ENCODE measurements at regions not wholly inside any gene's neighbourhood (a gene's known extent, or its start where the extent isn't known, plus 50 kb on each side); places are given as distances from the start of the nearest gene placed in this dataset.

DNA sequence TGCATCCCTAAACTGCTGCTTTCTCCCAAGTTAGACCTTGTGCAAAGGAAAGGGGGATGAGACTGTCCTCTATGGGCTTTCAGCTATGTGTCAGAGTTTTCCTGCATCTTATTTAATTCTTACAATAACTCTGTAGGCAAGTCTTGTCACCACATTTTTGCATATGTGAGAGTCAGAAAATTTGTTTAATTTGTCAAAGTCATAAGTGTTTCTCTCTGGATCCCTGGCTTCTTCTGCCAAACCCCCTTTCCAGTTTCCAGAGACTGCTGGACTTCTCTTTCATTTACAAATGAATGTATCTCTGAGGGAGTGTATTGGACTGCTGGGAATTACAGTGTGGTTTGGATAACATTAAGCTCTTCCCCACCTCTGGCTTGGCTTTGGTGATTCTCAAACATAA, 877.6 kb upstream of the SEL1L start:
- Histone ChIP-seq H3K4me1 (no peaks in the 10 kb centered on the region), H3K27ac (no peak overlapping the region), H3K27me3 (no peaks in the 10 kb centered on the region), H3K9me3 (no peaks in the 10 kb centered on the region), H3K36me3 (no peaks in the 10 kb centered on the region), H3K4me3 (no peak overlapping the region)
- no peak for TF ChIP-seq EP300 (IDR thresholded peaks at IDR 0.05)
- TF ChIP-seq POLR2AphosphoS5 (IDR thresholded peaks at IDR 0.05) = no peak
- no peak for DNase-seq (ENCODE audit: low spot score in 2 of 2)

- no peaks in the 10 kb centered on the region for H3K4me1 ChIP-seq
- H3K36me3 ChIP-seq = no peaks in the 10 kb centered on the region
- H3K4me3 ChIP-seq = no peak overlapping the region
- H3K27ac ChIP-seq = no peak overlapping the region
- DNase-seq (ENCODE audit: low spot score in 2 of 2) = no peak
- no peaks in the 10 kb centered on the region for H3K27me3 ChIP-seq
- H3K9me3 ChIP-seq = no peaks in the 10 kb centered on the region
- WGBS = 92% methylated on average over 1 of the region's 1 CpG
- TF ChIP-seq, protein P1, sequence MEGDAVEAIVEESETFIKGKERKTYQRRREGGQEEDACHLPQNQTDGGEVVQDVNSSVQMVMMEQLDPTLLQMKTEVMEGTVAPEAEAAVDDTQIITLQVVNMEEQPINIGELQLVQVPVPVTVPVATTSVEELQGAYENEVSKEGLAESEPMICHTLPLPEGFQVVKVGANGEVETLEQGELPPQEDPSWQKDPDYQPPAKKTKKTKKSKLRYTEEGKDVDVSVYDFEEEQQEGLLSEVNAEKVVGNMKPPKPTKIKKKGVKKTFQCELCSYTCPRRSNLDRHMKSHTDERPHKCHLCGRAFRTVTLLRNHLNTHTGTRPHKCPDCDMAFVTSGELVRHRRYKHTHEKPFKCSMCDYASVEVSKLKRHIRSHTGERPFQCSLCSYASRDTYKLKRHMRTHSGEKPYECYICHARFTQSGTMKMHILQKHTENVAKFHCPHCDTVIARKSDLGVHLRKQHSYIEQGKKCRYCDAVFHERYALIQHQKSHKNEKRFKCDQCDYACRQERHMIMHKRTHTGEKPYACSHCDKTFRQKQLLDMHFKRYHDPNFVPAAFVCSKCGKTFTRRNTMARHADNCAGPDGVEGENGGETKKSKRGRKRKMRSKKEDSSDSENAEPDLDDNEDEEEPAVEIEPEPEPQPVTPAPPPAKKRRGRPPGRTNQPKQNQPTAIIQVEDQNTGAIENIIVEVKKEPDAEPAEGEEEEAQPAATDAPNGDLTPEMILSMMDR (IDR thresholded peaks at IDR 0.05) = no peak
- TF ChIP-seq EP300 (IDR thresholded peaks at IDR 0.05) = no peak
- no peak for TF ChIP-seq POLR2A (IDR thresholded peaks at IDR 0.05)
- no peak for TF ChIP-seq POLR2AphosphoS5 (IDR thresholded peaks at IDR 0.05)
These were observed 878.9 kb upstream of the SEL1L start for GRCh38 chr14:82412545-82412944.

- no peak for DNase-seq (ENCODE audit: low spot score in 2 of 2)
- no peaks in the 10 kb centered on the region for H3K4me1 ChIP-seq
- no peak for TF ChIP-seq POLR2AphosphoS5 (IDR thresholded peaks at IDR 0.05)
- TF ChIP-seq POLR2A (IDR thresholded peaks at IDR 0.05) = no peak
- no peak for TF ChIP-seq EP300 (IDR thresholded peaks at IDR 0.05)
- TF ChIP-seq, protein P1 (IDR thresholded peaks at IDR 0.05) = no peak
- no peak overlapping the region for H3K4me3 ChIP-seq
- no peaks in the 10 kb centered on the region for H3K9me3 ChIP-seq
- 73% methylated on average over 1 of the region's 1 CpG for WGBS
- no peaks in the 10 kb centered on the region for H3K27me3 ChIP-seq
- no peaks in the 10 kb centered on the region for H3K36me3 ChIP-seq
- H3K27ac ChIP-seq = no peak overlapping the region
These were observed 881.3 kb upstream of the SEL1L start for GRCh38 chr14:82414853-82415539.

DNA sequence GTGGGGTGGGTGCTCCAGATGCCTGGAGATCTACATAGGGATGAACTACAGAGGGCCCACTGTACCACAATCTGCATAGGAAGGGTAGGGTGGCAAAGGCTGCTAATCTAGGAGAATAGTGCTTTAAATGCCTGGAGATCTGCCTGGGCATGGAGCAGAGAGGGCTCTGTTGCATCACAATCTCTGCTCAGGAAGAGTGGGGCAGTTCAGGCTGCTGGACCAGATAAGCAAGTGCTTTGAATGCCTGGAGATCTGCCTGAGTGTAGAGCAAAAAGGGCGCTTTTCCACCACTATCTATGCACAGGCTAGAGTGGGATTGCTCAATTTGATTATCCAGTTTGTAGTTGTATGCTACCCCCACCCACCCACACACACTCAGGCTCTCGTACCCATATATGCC, 886.3 kb upstream of the SEL1L start:
- Histone ChIP-seq H3K27me3 (no peaks in the 10 kb centered on the region), H3K36me3 (no peaks in the 10 kb centered on the region), H3K4me1 (peaks cover 4% of the 10 kb centered on the region), H3K4me3 (no peak overlapping the region), H3K9me3 (no peaks in the 10 kb centered on the region), H3K27ac (no peak overlapping the region)
- no peak for DNase-seq (ENCODE audit: low spot score in 2 of 2)
- WGBS = 73% methylated on average over 2 of the region's 2 CpGs
- no peak for TF ChIP-seq POLR2AphosphoS5 (IDR thresholded peaks at IDR 0.05)
- TF ChIP-seq EP300 (IDR thresholded peaks at IDR 0.05) = no peak
- TF ChIP-seq, protein P1 (IDR thresholded peaks at IDR 0.05) = no peak
- TF ChIP-seq POLR2A (IDR thresholded peaks at IDR 0.05) = no peak

DNA sequence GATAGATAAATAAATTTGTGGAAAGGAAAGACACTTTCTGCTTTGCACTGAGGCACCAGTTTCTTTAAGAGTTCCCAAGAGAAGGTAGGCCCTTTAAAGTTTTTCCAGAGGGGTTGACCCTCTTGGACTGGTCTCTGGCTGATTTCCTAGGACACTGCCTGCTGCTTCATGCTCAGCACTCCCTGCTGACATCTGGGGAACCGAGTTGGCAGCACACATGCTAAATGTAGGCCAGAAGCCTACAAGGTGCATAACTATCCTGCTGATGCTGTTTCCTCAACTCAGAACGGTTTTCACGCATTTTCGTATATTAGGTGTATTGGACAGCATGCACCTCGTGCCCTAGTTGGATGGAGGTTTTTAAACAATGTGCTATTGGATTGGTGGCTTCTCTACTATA, 887.2 kb upstream of the SEL1L start:
- no peak overlapping the region for H3K4me3 ChIP-seq
- WGBS = 50% methylated on average over 5 of the region's 5 CpGs
- no peaks in the 10 kb centered on the region for H3K27me3 ChIP-seq
- H3K27ac ChIP-seq = no peak overlapping the region
- TF ChIP-seq EP300 (IDR thresholded peaks at IDR 0.05) = no peak
- no peaks in the 10 kb centered on the region for H3K36me3 ChIP-seq
- no peaks in the 10 kb centered on the region for H3K9me3 ChIP-seq
- no peak for DNase-seq (ENCODE audit: low spot score in 2 of 2)
- peaks cover 4% of the 10 kb centered on the region for H3K4me1 ChIP-seq

DNA sequence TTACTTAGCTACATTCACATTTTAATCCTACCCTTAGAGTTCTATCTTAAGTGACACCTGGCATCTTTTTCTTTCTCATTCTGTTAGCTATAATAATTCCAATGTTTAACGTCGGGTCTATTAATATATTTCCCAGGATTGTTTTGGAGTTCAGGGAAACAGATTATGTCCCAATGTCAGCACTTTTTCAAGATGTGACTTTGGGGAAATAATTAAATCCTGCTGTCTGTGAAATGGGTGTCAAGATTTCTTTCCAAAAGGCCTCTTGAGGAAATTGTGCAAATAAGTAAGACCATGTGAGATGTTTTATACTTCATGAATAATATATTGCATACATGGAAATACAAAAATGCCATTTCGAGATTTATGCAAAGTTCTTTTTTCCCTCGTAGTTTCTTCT, 887.6 kb upstream of the SEL1L start:
- Histone ChIP-seq H3K27me3 (no peaks in the 10 kb centered on the region), H3K4me3 (no peak overlapping the region), H3K36me3 (no peaks in the 10 kb centered on the region), H3K9me3 (no peaks in the 10 kb centered on the region), H3K27ac (no peak overlapping the region), H3K4me1 (peaks cover 4% of the 10 kb centered on the region)
- 64% methylated on average over 4 of the region's 4 CpGs for WGBS
- no peak for TF ChIP-seq POLR2AphosphoS5 (IDR thresholded peaks at IDR 0.05)
- TF ChIP-seq POLR2A (IDR thresholded peaks at IDR 0.05) = no peak
- TF ChIP-seq, protein P1 (IDR thresholded peaks at IDR 0.05) = no peak
- no peak for DNase-seq (ENCODE audit: low spot score in 2 of 2)
